ENCODE measurements at regions not wholly inside any gene's neighbourhood (a gene's known extent, or its start where the extent isn't known, plus 50 kb on each side); places are given as distances from the start of the nearest gene placed in this dataset.

GRCh38 chr12:58285551-58285950 lies 344.2 kb downstream of the ATP23 start:
- no peak for TF ChIP-seq CTCF (conservative IDR thresholded peaks at IDR 0.05; ENCODE audit: low read depth, low read length)
- TF ChIP-seq MXI1 (IDR thresholded peaks at IDR 0.05; ENCODE audit: borderline replicate concordance, low read depth, low read length): no peak
- no peak for TF ChIP-seq MAFK (IDR thresholded peaks at IDR 0.05; ENCODE audit: low read depth, low read length)
- no peak for TF ChIP-seq POLR2A (IDR thresholded peaks at IDR 0.05; ENCODE audit: low read depth, low read length)
- no peak for TF ChIP-seq SMC3 (IDR thresholded peaks at IDR 0.05; ENCODE audit: low read depth, low read length)
- no peak for TF ChIP-seq RCOR1 (IDR thresholded peaks at IDR 0.05; ENCODE audit: insufficient replicate concordance, low read length)
- no peak for TF ChIP-seq MAZ (IDR thresholded peaks at IDR 0.05; ENCODE audit: borderline replicate concordance, low read depth, low read length)
- TF ChIP-seq, protein P1, sequence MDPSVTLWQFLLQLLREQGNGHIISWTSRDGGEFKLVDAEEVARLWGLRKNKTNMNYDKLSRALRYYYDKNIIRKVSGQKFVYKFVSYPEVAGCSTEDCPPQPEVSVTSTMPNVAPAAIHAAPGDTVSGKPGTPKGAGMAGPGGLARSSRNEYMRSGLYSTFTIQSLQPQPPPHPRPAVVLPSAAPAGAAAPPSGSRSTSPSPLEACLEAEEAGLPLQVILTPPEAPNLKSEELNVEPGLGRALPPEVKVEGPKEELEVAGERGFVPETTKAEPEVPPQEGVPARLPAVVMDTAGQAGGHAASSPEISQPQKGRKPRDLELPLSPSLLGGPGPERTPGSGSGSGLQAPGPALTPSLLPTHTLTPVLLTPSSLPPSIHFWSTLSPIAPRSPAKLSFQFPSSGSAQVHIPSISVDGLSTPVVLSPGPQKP (IDR thresholded peaks at IDR 0.05; ENCODE audit: borderline replicate concordance, low read depth, low read length): no peak
- TF ChIP-seq, protein P2, sequence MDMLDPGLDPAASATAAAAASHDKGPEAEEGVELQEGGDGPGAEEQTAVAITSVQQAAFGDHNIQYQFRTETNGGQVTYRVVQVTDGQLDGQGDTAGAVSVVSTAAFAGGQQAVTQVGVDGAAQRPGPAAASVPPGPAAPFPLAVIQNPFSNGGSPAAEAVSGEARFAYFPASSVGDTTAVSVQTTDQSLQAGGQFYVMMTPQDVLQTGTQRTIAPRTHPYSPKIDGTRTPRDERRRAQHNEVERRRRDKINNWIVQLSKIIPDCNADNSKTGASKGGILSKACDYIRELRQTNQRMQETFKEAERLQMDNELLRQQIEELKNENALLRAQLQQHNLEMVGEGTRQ (IDR thresholded peaks at IDR 0.05; ENCODE audit: low read depth, low read length): no peak
